Activated CD4-positive, alpha-beta T cell treated with anti-CD3 and anti-CD28 coated beads for 36 hours (primary cell): ENCODE measurements at regions not wholly inside any gene's neighbourhood (a gene's known extent, or its start where the extent isn't known, plus 50 kb on each side); places are given as distances from the start of the nearest gene placed in this dataset.

Experiments used
- ATAC-seq: fragments of 200-7000 bp; cut with Tn5 transposase; one replicate; pipeline ENCODE4 v1.10.0; 2021; ENCODE audit warnings: mild to moderate bottlenecking, moderate library complexity
- CTCF ChIA-PET: fragments of 350-600 bp; sonication (Branson Sonifier 250); formaldehyde crosslinking; loops from one replicate; lab custom pipeline; 2021; ENCODE audit warnings: antibody characterized with exemption; lab: Charles Lee
- POLR2A ChIA-PET: fragments of 350-600 bp; sonication (Branson Sonifier 250); formaldehyde crosslinking; loops from one replicate; lab custom pipeline; 2021; ENCODE audit warnings: antibody characterized with exemption, inconsistent platforms; lab: Charles Lee
- DNase-seq: peaks from one replicate; pipeline ENCODE4 v3.0.0-alpha.2; 2020
- H3K27ac Mint-ChIP-seq: one replicate; pipeline ENCODE4 v1.8.0; 2021; ENCODE audit warnings: mixed read lengths
- H3K27me3 Mint-ChIP-seq: one replicate; pipeline ENCODE4 v1.8.0; 2021; ENCODE audit warnings: mixed read lengths
- H3K36me3 Mint-ChIP-seq: one replicate; pipeline ENCODE4 v1.8.0; 2021; ENCODE audit warnings: low read depth, mixed read lengths
- H3K4me1 Mint-ChIP-seq: one replicate; pipeline ENCODE4 v1.8.0; 2021; ENCODE audit warnings: mixed read lengths
- H3K4me3 Mint-ChIP-seq: one replicate; pipeline ENCODE4 v1.8.0; 2021; ENCODE audit warnings: mild to moderate bottlenecking, moderate library complexity, mixed read lengths
- H3K9me3 Mint-ChIP-seq: one replicate; pipeline ENCODE4 v1.8.0; 2021; ENCODE audit warnings: low read depth, mixed read lengths
- intact Hi-C, 2 experiments: fragments of 100-400 bp; cut with DNase I in 1 of 2; cut with micrococcal nuclease in 1 of 2; formaldehyde crosslinking; loops; one replicate each; pipeline versions ENCODE4 v1.14.2 to v1.15.1; 2022 to 2024; cut with DNase I, micrococcal nuclease

DNA sequence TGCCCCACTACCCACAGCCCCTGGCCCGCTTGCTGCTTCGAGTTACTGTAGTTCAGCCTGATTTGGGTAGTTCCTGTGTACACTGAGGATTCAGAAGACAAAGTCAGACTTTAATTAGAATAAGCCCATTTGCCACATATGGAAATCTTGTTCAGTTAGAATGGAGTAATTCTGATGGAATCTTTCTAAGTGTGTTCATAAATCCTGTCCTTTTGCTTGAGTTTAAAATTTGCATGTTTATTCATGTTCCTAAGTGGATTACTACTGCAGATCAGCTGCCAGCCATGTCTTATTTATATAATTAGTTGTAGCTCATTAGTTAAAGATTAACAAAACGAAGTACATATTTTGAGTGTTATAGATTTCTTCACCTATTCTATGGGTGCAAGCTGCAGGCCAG, 504.5 kb downstream of the PCNX1 start:
- DNase-seq (no peak), ATAC-seq (no peak)
- POLR2A ChIA-PET, result interaction anchor here (0.7 to 1.4 kb wide), 2 partner anchors 86 to 110 kb away, joined by 3 read pairs; no protein-coding TSS in a partner anchor
- Mint-ChIP-seq H3K4me3 (no peak overlapping the region), H3K27ac (peak overlapping the region; percentile 65), H3K36me3 (peaks cover 13% of the 10 kb centered on the region), H3K27me3 (no peaks in the 10 kb centered on the region), H3K4me1 (peaks cover 41% of the 10 kb centered on the region), H3K9me3 (no peaks in the 10 kb centered on the region)
- CTCF ChIA-PET, result no interaction called here
- intact Hi-C loops, result loop anchor here (1.0 kb wide), 1 partner anchor 144 kb away; no protein-coding TSS in a partner anchor

DNA sequence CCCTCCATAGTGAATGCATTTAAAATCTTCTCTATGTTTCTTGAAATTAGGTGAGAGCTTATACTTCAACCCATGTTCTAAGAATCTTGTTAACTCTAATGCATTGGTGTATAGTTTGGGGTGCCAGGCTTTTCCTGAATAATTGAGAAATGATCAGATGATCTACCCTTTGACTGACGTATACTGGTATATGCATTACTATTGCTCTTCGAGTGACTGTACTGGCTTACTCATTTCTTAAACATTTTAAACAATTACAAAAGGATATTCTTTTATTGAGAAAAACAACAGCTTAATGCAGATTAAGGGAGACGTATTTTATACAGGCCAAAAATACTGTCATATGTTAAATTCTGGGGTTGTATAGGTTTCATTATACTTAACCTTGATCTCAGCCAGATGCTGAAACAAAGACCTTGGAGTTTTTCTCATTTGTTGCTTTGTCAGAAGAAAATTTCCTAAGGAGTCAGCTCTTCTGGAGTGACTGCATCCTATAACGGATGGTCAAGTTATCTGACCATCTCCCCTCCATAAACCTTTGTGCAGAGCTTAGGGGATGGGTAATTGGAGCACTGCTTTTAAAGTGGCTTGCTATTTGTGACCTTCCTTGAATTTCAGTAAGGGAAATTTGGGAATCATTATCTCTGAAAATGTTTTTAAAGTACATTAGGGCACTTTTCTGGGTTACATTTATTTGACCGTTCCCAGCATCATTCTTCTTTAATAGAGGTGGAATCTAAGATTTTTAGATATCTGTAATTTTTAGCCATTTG, 507.6 kb downstream of the PCNX1 start:
- ChIA-PET POLR2A (no interaction called here), CTCF (no interaction called here)
- Mint-ChIP-seq H3K9me3 (no peaks in the 10 kb centered on the region), H3K4me3 (no peak overlapping the region), H3K27me3 (no peaks in the 10 kb centered on the region), H3K36me3 (peaks cover 22% of the 10 kb centered on the region), H3K4me1 (peaks cover 23% of the 10 kb centered on the region), H3K27ac (no peak overlapping the region)
- DNase-seq, result no peak
- ATAC-seq, result no peak
- intact Hi-C loops, result no loop called here

- ChIA-PET CTCF (no interaction called here), POLR2A (interaction anchor here (0.7 kb wide), 1 partner anchor 858 kb away, joined by 9 read pairs; no protein-coding TSS in a partner anchor)
- no peak for ATAC-seq
- no peak overlapping the region for H3K27ac Mint-ChIP-seq
- peaks cover 22% of the 10 kb centered on the region for H3K36me3 Mint-ChIP-seq
- peaks cover 19% of the 10 kb centered on the region for H3K4me1 Mint-ChIP-seq
- no peaks in the 10 kb centered on the region for H3K9me3 Mint-ChIP-seq
- no peak overlapping the region for H3K4me3 Mint-ChIP-seq
- intact Hi-C loops, result no loop called here
- DNase-seq, result no peak
- H3K27me3 Mint-ChIP-seq, result no peaks in the 10 kb centered on the region
Measured at GRCh38 chr14:71415404-71415690, 508.1 kb downstream of the PCNX1 start.

- H3K27ac Mint-ChIP-seq, result no peak overlapping the region
Measured at GRCh38 chr14:71416392-71416791, 509.1 kb downstream of the PCNX1 start.

GRCh38 chr14:71418532-71419245, 511.4 kb downstream of the PCNX1 start:
- DNase-seq, result no peak

More at GRCh38 chr14:71416392-71416791, 509.1 kb downstream of the PCNX1 start:
- peaks cover 22% of the 10 kb centered on the region for H3K36me3 Mint-ChIP-seq
- H3K27me3 Mint-ChIP-seq, result no peaks in the 10 kb centered on the region
- ChIA-PET CTCF (no interaction called here), POLR2A (no interaction called here)
- intact Hi-C loops, result no loop called here
- no peak overlapping the region for H3K4me3 Mint-ChIP-seq
- no peak for ATAC-seq
- H3K9me3 Mint-ChIP-seq, result no peaks in the 10 kb centered on the region
- DNase-seq, result no peak
- H3K4me1 Mint-ChIP-seq, result peaks cover 9% of the 10 kb centered on the region

GRCh38 chr14:71423481-71423880, 508.7 kb upstream of the RGS6 start:
- ChIA-PET CTCF (no interaction called here), POLR2A (no interaction called here)
- no peak for DNase-seq
- peaks cover 49% of the 10 kb centered on the region for H3K36me3 Mint-ChIP-seq
- intact Hi-C loops, result no loop called here
- ATAC-seq, result no peak
- H3K27me3 Mint-ChIP-seq, result no peaks in the 10 kb centered on the region
- no peak overlapping the region for H3K4me3 Mint-ChIP-seq
- no peak overlapping the region for H3K27ac Mint-ChIP-seq
- H3K9me3 Mint-ChIP-seq, result peaks cover 20% of the 10 kb centered on the region
- H3K4me1 Mint-ChIP-seq, result peaks cover 6% of the 10 kb centered on the region

More at GRCh38 chr14:71418532-71419245, 511.4 kb downstream of the PCNX1 start:
- Mint-ChIP-seq H3K4me1 (no peaks in the 10 kb centered on the region), H3K36me3 (peaks cover 29% of the 10 kb centered on the region), H3K9me3 (no peaks in the 10 kb centered on the region), H3K27me3 (no peaks in the 10 kb centered on the region), H3K27ac (no peak overlapping the region), H3K4me3 (no peak overlapping the region)
- no peak for ATAC-seq
- ChIA-PET POLR2A (interaction anchor here (0.6 kb wide), 1 partner anchor 229 kb away, joined by 3 read pairs; no protein-coding TSS in a partner anchor), CTCF (interaction anchor here (0.7 kb wide), 1 partner anchor 276 kb away, joined by 3 read pairs; no protein-coding TSS in a partner anchor)
- intact Hi-C loops, result no loop called here

DNA sequence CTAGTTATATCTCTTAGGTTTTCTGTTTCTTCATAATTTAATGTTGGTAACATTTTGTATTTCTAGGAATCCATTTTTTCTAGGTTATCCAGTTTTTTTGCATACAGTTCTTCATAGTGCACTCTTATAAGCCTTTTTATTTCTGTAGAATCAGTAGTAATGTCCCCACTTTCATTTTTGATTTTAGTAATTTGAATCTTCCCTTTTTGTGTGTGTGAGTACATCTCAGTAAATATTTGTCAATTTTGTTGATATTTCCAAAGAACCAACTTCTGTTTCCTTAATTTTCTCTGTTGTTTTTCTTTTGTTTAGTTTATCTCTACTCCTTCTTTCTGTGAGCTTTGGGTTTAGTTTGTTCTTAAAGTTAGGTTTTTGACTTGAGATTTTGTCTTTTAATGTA, 507.3 kb upstream of the RGS6 start:
- intact Hi-C loops, result no loop called here
- POLR2A ChIA-PET, result no interaction called here
- no peak overlapping the region for H3K27ac Mint-ChIP-seq
- H3K4me1 Mint-ChIP-seq, result peaks cover 8% of the 10 kb centered on the region
- H3K4me3 Mint-ChIP-seq, result no peak overlapping the region
- peaks cover 47% of the 10 kb centered on the region for H3K36me3 Mint-ChIP-seq
- no peaks in the 10 kb centered on the region for H3K27me3 Mint-ChIP-seq
- no peak for ATAC-seq
- CTCF ChIA-PET, result no interaction called here
- no peak for DNase-seq
- peaks cover 20% of the 10 kb centered on the region for H3K9me3 Mint-ChIP-seq

DNA sequence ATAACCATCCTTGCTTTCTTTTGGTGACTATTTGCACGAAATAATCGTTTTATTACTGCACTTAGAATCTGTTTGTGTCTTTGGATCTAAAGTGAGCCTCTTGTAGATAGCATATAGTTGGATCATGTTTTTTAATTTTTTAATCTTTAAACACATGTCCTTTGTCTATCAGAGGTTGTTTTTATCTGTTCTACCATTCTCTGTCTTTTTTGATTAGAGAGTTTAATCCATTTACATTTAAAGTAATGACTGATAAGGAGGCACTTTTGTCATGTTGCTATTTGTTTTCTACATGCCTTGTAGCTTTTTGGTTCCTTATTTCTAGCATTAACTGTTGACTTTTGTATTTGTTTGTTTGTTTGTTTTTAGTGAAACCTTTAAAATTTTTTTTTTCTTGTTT, 506.2 kb upstream of the RGS6 start:
- no peak overlapping the region for H3K4me3 Mint-ChIP-seq
- ATAC-seq (no peak), DNase-seq (no peak)
- intact Hi-C loops, result no loop called here
- CTCF ChIA-PET, result no interaction called here
- H3K4me1 Mint-ChIP-seq, result peaks cover 13% of the 10 kb centered on the region
- H3K9me3 Mint-ChIP-seq, result peaks cover 20% of the 10 kb centered on the region
- H3K27me3 Mint-ChIP-seq, result no peaks in the 10 kb centered on the region
- POLR2A ChIA-PET, result no interaction called here
- H3K27ac Mint-ChIP-seq, result no peak overlapping the region
- H3K36me3 Mint-ChIP-seq, result peaks cover 47% of the 10 kb centered on the region

- H3K36me3 Mint-ChIP-seq, result peaks cover 31% of the 10 kb centered on the region
- DNase-seq, result no peak
Measured at GRCh38 chr14:71429902-71430301, 502.3 kb upstream of the RGS6 start.

DNA sequence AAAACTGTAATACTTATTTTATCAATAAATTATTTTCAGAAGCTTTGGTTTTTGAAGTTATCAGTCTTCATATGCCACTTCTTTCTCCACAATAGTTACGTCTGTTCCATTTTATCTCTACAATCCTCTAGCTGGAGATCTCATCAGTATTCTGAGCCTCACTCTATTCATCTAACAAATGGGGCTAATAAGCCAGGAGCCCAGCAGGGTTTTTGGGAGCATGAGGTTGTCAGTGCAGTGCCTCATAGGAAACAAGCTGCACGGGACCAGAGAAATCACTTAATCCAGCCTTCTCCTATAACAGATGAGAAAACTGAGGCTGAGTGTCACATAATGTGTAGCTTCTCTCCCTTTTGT, 501.9 kb upstream of the RGS6 start:
- ChIA-PET CTCF (interaction anchor here (0.7 to 1.3 kb wide), 2 partner anchors 22 to 262 kb away, joined by 3 read pairs; no protein-coding TSS in a partner anchor), POLR2A (no interaction called here)
- Mint-ChIP-seq H3K4me1 (peaks cover 15% of the 10 kb centered on the region), H3K27me3 (no peaks in the 10 kb centered on the region), H3K36me3 (peaks cover 27% of the 10 kb centered on the region), H3K4me3 (no peak overlapping the region), H3K9me3 (peaks cover 8% of the 10 kb centered on the region), H3K27ac (no peak overlapping the region)
- no peak for ATAC-seq
- intact Hi-C loops, result no loop called here
- no peak for DNase-seq

More at GRCh38 chr14:71429902-71430301, 502.3 kb upstream of the RGS6 start:
- Mint-ChIP-seq H3K9me3 (peaks cover 12% of the 10 kb centered on the region), H3K4me3 (no peak overlapping the region), H3K27me3 (no peaks in the 10 kb centered on the region), H3K27ac (no peak overlapping the region), H3K4me1 (peaks cover 19% of the 10 kb centered on the region)
- ATAC-seq, result no peak
- POLR2A ChIA-PET, result no interaction called here
- CTCF ChIA-PET, result interaction anchor here (0.7 to 1.3 kb wide), 2 partner anchors 22 to 261 kb away, joined by 3 read pairs; no protein-coding TSS in a partner anchor
- intact Hi-C loops, result no loop called here

- no peak for DNase-seq
- Mint-ChIP-seq H3K9me3 (peaks cover 6% of the 10 kb centered on the region), H3K27ac (no peak overlapping the region), H3K4me3 (no peak overlapping the region), H3K27me3 (no peaks in the 10 kb centered on the region), H3K4me1 (peaks cover 14% of the 10 kb centered on the region), H3K36me3 (peaks cover 26% of the 10 kb centered on the region)
- CTCF ChIA-PET, result interaction anchor here (1.3 kb wide), 1 partner anchor 23 kb away, joined by 3 read pairs; no protein-coding TSS in a partner anchor
- ATAC-seq, result no peak
- POLR2A ChIA-PET, result no interaction called here
- intact Hi-C loops, result no loop called here
Measured at GRCh38 chr14:71430678-71431376, 501.4 kb upstream of the RGS6 start.
